Fibroblast of lung (primary cell): ENCODE measurements at regions not wholly inside any gene's neighbourhood (a gene's known extent, or its start where the extent isn't known, plus 50 kb on each side); places are given as distances from the start of the nearest gene placed in this dataset.

Source experiments
- DNase-seq, 2 donors: peaks; one replicate each; pipeline versions ENCODE4 v3.0.0 to v3.0.0-alpha.2; 2010; ENCODE audit warnings: low read depth in 2 of 2
- H2AFZ ChIP-seq: 2 replicates; pipeline ENCODE4 v1.5.1; 2012; ENCODE audit warnings: low read length, control low read depth, inconsistent platforms
- H3K27ac ChIP-seq: 2 replicates; pipeline ENCODE4 v1.5.1; 2011; ENCODE audit warnings: low read length, control low read depth; ENCODE audit not compliant: insufficient read depth
- H3K27me3 ChIP-seq: 2 replicates; pipeline ENCODE4 v1.5.1; 2011; ENCODE audit warnings: mild to moderate bottlenecking, low read length; ENCODE audit not compliant: control insufficient read depth, insufficient read depth
- H3K36me3 ChIP-seq: 2 replicates; pipeline ENCODE4 v1.5.1; 2011; ENCODE audit warnings: low read length; ENCODE audit not compliant: control insufficient read depth, insufficient read depth
- H3K4me1 ChIP-seq: 2 replicates; pipeline ENCODE4 v1.5.1; 2011; ENCODE audit warnings: low read length; ENCODE audit not compliant: control insufficient read depth, insufficient read depth; ENCODE audit errors: extremely low read depth
- H3K4me2 ChIP-seq: 2 replicates; pipeline ENCODE4 v1.5.1; 2011; ENCODE audit warnings: low read length, control low read depth; ENCODE audit not compliant: insufficient read depth; ENCODE audit errors: extremely low read depth
- H3K4me3 ChIP-seq, 4 experiments: fragments of 200-600 bp in 1 of 4; sonication (generic) in 1 of 4; replicated peaks in 1 of 4; 2 replicates each; pipeline ENCODE4 v1.5.1; 2011 to 2016; ENCODE audit warnings: low read length in 4 of 4, low read depth in 3 of 4, mild to moderate bottlenecking in 3 of 4, control low read depth in 2 of 4, inconsistent platforms in 1 of 4, mixed read lengths in 1 of 4; ENCODE audit not compliant: insufficient read depth in 1 of 4; ENCODE audit errors: control extremely low read depth in 1 of 4
- H3K79me2 ChIP-seq: 2 replicates; pipeline ENCODE4 v1.5.1; 2012; ENCODE audit warnings: mild to moderate bottlenecking, low read length, inconsistent platforms; ENCODE audit not compliant: control insufficient read depth, insufficient read depth
- H3K9ac ChIP-seq: 2 replicates; pipeline ENCODE4 v1.5.1; 2011; ENCODE audit warnings: mild to moderate bottlenecking, low read length, control low read depth; ENCODE audit not compliant: insufficient read depth
- H3K9me3 ChIP-seq: 2 replicates; pipeline ENCODE4 v1.5.1; 2012; ENCODE audit warnings: low read depth, low read length; ENCODE audit not compliant: control insufficient read depth, insufficient read depth
- H4K20me1 ChIP-seq: 2 replicates; pipeline ENCODE4 v1.5.1; 2011; ENCODE audit warnings: low read length; ENCODE audit not compliant: control insufficient read depth, insufficient read depth; ENCODE audit errors: extremely low read depth
- CTCF ChIP-seq, 2 donors: IDR thresholded peaks in 1 of 2; conservative IDR thresholded peaks in 1 of 2; 1 replicate in 1 of 2; 2 replicates in 1 of 2; pipeline ENCODE4 v1.5.1; 2011 to 2012; ENCODE audit warnings: low read length in 2 of 2, control low read depth in 1 of 2, inconsistent platforms in 1 of 2, low read depth in 1 of 2, mild to moderate bottlenecking in 1 of 2
- EZH2 ChIP-seq: IDR thresholded peaks from 2 replicates; pipeline ENCODE4 v1.5.1; 2012; ENCODE audit warnings: low read length, control low read depth, mild to moderate bottlenecking; ENCODE audit errors: missing control alignments

GRCh38 chr1:163914785-163915413 is 593.1 kb downstream of the NUF2 start:
- no peaks in the 10 kb centered on the region for H3K36me3 ChIP-seq
- no peak overlapping the region for H3K27ac ChIP-seq
- H2AFZ ChIP-seq = no peak overlapping the region
- H3K4me1 ChIP-seq = no peaks in the 10 kb centered on the region
- H3K9ac ChIP-seq = no peak overlapping the region
- DNase-seq = no peak
- H3K4me3 ChIP-seq = no peak overlapping the region
- no peaks in the 10 kb centered on the region for H3K27me3 ChIP-seq
- H3K79me2 ChIP-seq = no peaks in the 10 kb centered on the region
- H3K9me3 ChIP-seq = no peaks in the 10 kb centered on the region
- TF ChIP-seq CTCF (conservative IDR thresholded peaks at IDR 0.05 in 1 of 2, IDR thresholded peaks at IDR 0.05 in 1 of 2; ENCODE audit: low read depth in 1 of 2, low read length in 2 of 2) (no peak), EZH2 (no peak)
- H4K20me1 ChIP-seq = no peaks in the 10 kb centered on the region
- no peak overlapping the region for H3K4me2 ChIP-seq

- Histone ChIP-seq H3K4me2 (no peak overlapping the region), H3K27ac (no peak overlapping the region), H3K36me3 (no peaks in the 10 kb centered on the region), H4K20me1 (no peaks in the 10 kb centered on the region), H3K79me2 (no peaks in the 10 kb centered on the region), H3K4me3 (no peak overlapping the region), H3K9ac (no peak overlapping the region), H3K4me1 (no peaks in the 10 kb centered on the region), H3K27me3 (no peaks in the 10 kb centered on the region), H2AFZ (peak overlapping the region; percentile 59), H3K9me3 (no peaks in the 10 kb centered on the region)
- no peak for DNase-seq
- no peak for TF ChIP-seq EZH2
- TF ChIP-seq CTCF (conservative IDR thresholded peaks at IDR 0.05 in 1 of 2, IDR thresholded peaks at IDR 0.05 in 1 of 2; ENCODE audit: low read depth in 1 of 2, low read length in 2 of 2) = no peak
Measured at GRCh38 chr1:163922743-163923201, 601.0 kb downstream of the NUF2 start.

- Histone ChIP-seq H3K4me2 (no peak overlapping the region), H3K4me3 (no peak overlapping the region), H2AFZ (no peak overlapping the region), H3K36me3 (no peaks in the 10 kb centered on the region), H3K9ac (no peak overlapping the region), H3K9me3 (no peaks in the 10 kb centered on the region), H4K20me1 (no peaks in the 10 kb centered on the region), H3K27me3 (no peaks in the 10 kb centered on the region), H3K4me1 (no peaks in the 10 kb centered on the region), H3K79me2 (no peaks in the 10 kb centered on the region), H3K27ac (no peak overlapping the region)
- no peak for DNase-seq
- TF ChIP-seq EZH2 (no peak), CTCF (conservative IDR thresholded peaks at IDR 0.05 in 1 of 2, IDR thresholded peaks at IDR 0.05 in 1 of 2; ENCODE audit: low read depth in 1 of 2, low read length in 2 of 2) (no peak)
Measured at GRCh38 chr1:163924041-163924440, 602.3 kb downstream of the NUF2 start.
